ENCODE measurements at regions not wholly inside any gene's neighbourhood (a gene's known extent, or its start where the extent isn't known, plus 50 kb on each side); places are given as distances from the start of the nearest gene placed in this dataset.

DNA sequence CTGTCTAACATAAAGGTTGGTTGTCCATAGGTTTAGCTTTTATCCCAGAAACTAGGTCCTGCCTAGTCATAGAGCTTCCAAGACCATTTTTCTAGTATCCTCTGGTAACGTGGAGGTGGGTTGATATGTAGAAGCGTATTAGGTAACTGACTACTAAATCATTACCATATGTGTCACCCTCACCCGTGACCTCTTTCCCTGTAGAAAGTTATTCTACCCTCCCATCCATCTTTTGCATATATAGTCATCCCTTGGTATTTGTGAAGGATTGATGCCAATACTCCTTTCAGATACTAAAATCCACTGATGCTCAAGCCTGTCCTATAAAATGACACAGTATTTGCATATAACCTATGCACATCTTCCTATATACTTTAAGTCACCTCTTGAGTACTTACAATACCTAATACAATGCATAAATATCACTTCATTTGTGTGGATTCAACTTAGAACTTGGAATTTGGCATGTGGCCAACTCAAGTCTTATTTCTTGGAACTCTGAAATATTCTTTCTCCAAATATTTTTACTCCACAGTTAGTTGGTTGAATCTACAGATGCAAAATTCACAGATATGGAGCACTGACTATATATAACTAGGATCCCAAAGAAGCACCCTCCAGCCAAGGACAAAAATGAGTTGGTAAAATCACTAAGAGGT lies 497.0 kb upstream of the TENM4 start:
- TF ChIP-seq, protein P1, sequence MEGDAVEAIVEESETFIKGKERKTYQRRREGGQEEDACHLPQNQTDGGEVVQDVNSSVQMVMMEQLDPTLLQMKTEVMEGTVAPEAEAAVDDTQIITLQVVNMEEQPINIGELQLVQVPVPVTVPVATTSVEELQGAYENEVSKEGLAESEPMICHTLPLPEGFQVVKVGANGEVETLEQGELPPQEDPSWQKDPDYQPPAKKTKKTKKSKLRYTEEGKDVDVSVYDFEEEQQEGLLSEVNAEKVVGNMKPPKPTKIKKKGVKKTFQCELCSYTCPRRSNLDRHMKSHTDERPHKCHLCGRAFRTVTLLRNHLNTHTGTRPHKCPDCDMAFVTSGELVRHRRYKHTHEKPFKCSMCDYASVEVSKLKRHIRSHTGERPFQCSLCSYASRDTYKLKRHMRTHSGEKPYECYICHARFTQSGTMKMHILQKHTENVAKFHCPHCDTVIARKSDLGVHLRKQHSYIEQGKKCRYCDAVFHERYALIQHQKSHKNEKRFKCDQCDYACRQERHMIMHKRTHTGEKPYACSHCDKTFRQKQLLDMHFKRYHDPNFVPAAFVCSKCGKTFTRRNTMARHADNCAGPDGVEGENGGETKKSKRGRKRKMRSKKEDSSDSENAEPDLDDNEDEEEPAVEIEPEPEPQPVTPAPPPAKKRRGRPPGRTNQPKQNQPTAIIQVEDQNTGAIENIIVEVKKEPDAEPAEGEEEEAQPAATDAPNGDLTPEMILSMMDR (IDR thresholded peaks at IDR 0.05): no peak
- no peak for TF ChIP-seq ZFX (IDR thresholded peaks at IDR 0.05; ENCODE audit: borderline replicate concordance)
